WTC11 (cell line): ENCODE measurements at regions not wholly inside any gene's neighbourhood (a gene's known extent, or its start where the extent isn't known, plus 50 kb on each side); places are given as distances from the start of the nearest gene placed in this dataset.

Experiments used
- ATAC-seq: fragments of 200-7000 bp; cut with Tn5 transposase; 2 replicates; pipeline ENCODE4 v1.10.0; 2021; ENCODE audit warnings: mild to moderate bottlenecking, moderate library complexity
- CTCF ChIA-PET: fragments of 300-600 bp; sonication (Branson Sonifier 250); formaldehyde crosslinking; loops from one replicate; lab custom pipeline; 2021; ENCODE audit warnings: antibody characterized with exemption; lab: Charles Lee
- POLR2A ChIA-PET: fragments of 350-600 bp; sonication (Branson Sonifier 250); formaldehyde crosslinking; loops from one replicate; lab custom pipeline; 2021; ENCODE audit warnings: antibody characterized with exemption; lab: Charles Lee
- DNase-seq: peaks from one replicate; pipeline ENCODE4 v3.0.0; 2021; ENCODE audit warnings: low spot score
- H3K27ac Mint-ChIP-seq: 2 replicates; pipeline ENCODE4 v1.8.0; 2021; ENCODE audit warnings: mixed read lengths
- H3K27me3 Mint-ChIP-seq: 2 replicates; pipeline ENCODE4 v1.8.0; 2021; ENCODE audit warnings: low read depth, mild to moderate bottlenecking, moderate library complexity, mixed read lengths
- H3K36me3 Mint-ChIP-seq: 2 replicates; pipeline ENCODE4 v1.8.0; 2021; ENCODE audit warnings: mixed read lengths
- H3K4me1 Mint-ChIP-seq: 2 replicates; pipeline ENCODE4 v1.8.0; 2022; ENCODE audit warnings: mixed read lengths
- H3K4me3 Mint-ChIP-seq: 2 replicates; pipeline ENCODE4 v1.8.0; 2021; ENCODE audit warnings: mild to moderate bottlenecking, moderate library complexity, mixed read lengths
- H3K9me3 Mint-ChIP-seq: 2 replicates; pipeline ENCODE4 v1.8.0; 2021; ENCODE audit warnings: mixed read lengths
- ELF4 ChIP-seq: sonication (generic); formaldehyde crosslinking; IDR thresholded peaks from 2 replicates; pipeline ENCODE4 v1.8.1; 2022; ENCODE audit warnings: low read depth, mild to moderate bottlenecking, moderate library complexity, missing genetic modification reagents
- EMX1 ChIP-seq: fragments of 250-450 bp; sonication (Bioruptor Pico); IDR thresholded peaks from 2 replicates; pipeline ENCODE4 v1.8.0; 2021; ENCODE audit warnings: mild to moderate bottlenecking
- FOXP1 ChIP-seq: sonication (generic); formaldehyde crosslinking; IDR thresholded peaks from 2 replicates; pipeline ENCODE4 v1.8.0; 2022; ENCODE audit warnings: missing genetic modification reagents, mild to moderate bottlenecking, moderate library complexity, borderline replicate concordance
- GTF2I ChIP-seq: fragments of 250-450 bp; sonication (Bioruptor Pico); conservative IDR thresholded peaks from 2 replicates; pipeline ENCODE4 v1.4.0; 2021; ENCODE audit warnings: mild to moderate bottlenecking
- IRF2 ChIP-seq: sonication (generic); formaldehyde crosslinking; IDR thresholded peaks from 2 replicates; pipeline ENCODE4 v1.8.0; 2022; ENCODE audit warnings: low read depth, missing genetic modification reagents, borderline replicate concordance
- JUN ChIP-seq: sonication (generic); formaldehyde crosslinking; IDR thresholded peaks from 2 replicates; pipeline ENCODE4 v1.8.0; 2023; ENCODE audit warnings: mild to moderate bottlenecking, missing genetic modification reagents
- MAX ChIP-seq: sonication (generic); formaldehyde crosslinking; IDR thresholded peaks from 2 replicates; pipeline ENCODE4 v1.8.0; 2022; ENCODE audit warnings: mild to moderate bottlenecking, missing genetic modification reagents
- MLX ChIP-seq: sonication (generic); formaldehyde crosslinking; IDR thresholded peaks from 2 replicates; pipeline ENCODE4 v1.8.1; 2023; ENCODE audit warnings: mild to moderate bottlenecking, missing genetic modification reagents, moderate library complexity
- NFE2L1 ChIP-seq: sonication (generic); formaldehyde crosslinking; IDR thresholded peaks from 2 replicates; pipeline ENCODE4 v1.8.1; 2023; ENCODE audit warnings: missing genetic modification reagents
- RELA ChIP-seq: sonication (generic); formaldehyde crosslinking; IDR thresholded peaks from 2 replicates; pipeline ENCODE4 v1.8.1; 2022; ENCODE audit warnings: missing genetic modification reagents, mild to moderate bottlenecking, borderline replicate concordance
- SMAD3 ChIP-seq: sonication (generic); formaldehyde crosslinking; IDR thresholded peaks from 2 replicates; pipeline ENCODE4 v1.8.0; 2022; ENCODE audit warnings: missing genetic modification reagents, mild to moderate bottlenecking, borderline replicate concordance
- SP1 ChIP-seq: sonication (generic); formaldehyde crosslinking; conservative IDR thresholded peaks from 2 replicates; pipeline ENCODE4 v1.8.1; 2022; ENCODE audit warnings: missing genetic modification reagents
- ZBTB21 ChIP-seq: sonication (generic); formaldehyde crosslinking; IDR thresholded peaks from 2 replicates; pipeline ENCODE4 v1.8.1; 2023; ENCODE audit warnings: mild to moderate bottlenecking, missing genetic modification reagents, borderline replicate concordance
- ZNF263 ChIP-seq: sonication (generic); formaldehyde crosslinking; IDR thresholded peaks from 2 replicates; pipeline ENCODE4 v1.8.1; 2022; ENCODE audit warnings: low read depth, mild to moderate bottlenecking, moderate library complexity, missing genetic modification reagents
- ZNF532 ChIP-seq: fragments of 250-450 bp; sonication (Bioruptor Pico); IDR thresholded peaks from 2 replicates; pipeline ENCODE4 v1.9.0; 2021; ENCODE audit warnings: mild to moderate bottlenecking, borderline replicate concordance
- ZNF671 ChIP-seq: fragments of 250-450 bp; sonication (Bioruptor Pico); IDR thresholded peaks from 2 replicates; pipeline ENCODE4 v1.8.0; 2021; ENCODE audit warnings: mild to moderate bottlenecking
- TF ChIP-seq, protein P1 (sequence below): sonication (generic); formaldehyde crosslinking; IDR thresholded peaks from 2 replicates; pipeline ENCODE4 v1.8.1; 2022; ENCODE audit warnings: missing genetic modification reagents, borderline replicate concordance
- TF ChIP-seq, protein P2 (sequence below): sonication (generic); formaldehyde crosslinking; IDR thresholded peaks from 2 replicates; pipeline ENCODE4 v1.8.0; 2022; ENCODE audit warnings: missing genetic modification reagents

DNA sequence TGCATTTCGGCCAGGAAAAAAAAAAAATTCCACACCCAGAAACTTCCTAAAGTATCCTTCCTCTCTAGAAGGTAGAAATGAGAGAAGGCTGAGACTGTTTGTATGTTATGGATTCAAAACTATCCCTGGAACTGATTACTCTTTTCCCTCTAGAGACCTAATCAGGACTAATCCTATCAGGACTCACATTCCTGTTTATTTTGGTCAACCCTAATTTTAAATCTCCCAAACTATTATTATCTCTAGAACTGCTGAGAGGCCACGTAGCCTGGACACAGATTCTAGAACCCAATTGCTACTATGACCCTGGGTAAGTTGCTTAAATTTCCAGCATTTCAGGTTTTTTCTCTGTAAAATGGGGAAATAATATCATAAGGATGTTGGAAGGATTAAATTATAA is 346.8 kb upstream of the MEOX2 start:
- CTCF ChIA-PET = interaction anchor here (0.8 kb wide), 1 partner anchor 312 kb away, joined by 3 read pairs; no protein-coding TSS in a partner anchor
- peaks cover 5% of the 10 kb centered on the region for H3K9me3 Mint-ChIP-seq
- POLR2A ChIA-PET = no interaction called here

DNA sequence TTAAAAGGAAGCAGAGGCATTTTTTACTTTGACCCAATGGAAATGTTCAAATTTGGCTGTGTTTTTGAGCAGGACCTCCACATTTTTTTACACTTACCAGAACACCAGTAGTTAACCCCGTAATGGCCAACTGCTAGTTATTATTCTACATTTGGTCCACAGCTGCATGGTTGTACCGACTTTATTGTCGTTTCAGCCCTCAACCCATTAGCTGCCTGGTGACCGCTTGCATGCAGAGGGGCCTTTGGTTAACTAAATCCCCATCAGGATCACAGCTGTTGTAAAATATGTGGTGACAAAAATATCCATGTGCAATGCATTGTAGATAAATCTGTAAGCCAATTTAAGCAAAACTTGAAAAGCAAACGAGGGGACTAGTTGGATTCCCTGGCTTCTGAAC is 342.2 kb upstream of the MEOX2 start:
- H3K27me3 Mint-ChIP-seq = no peaks in the 10 kb centered on the region
- no peak overlapping the region for H3K27ac Mint-ChIP-seq
- no peak overlapping the region for H3K4me3 Mint-ChIP-seq
- POLR2A ChIA-PET = no interaction called here
- H3K36me3 Mint-ChIP-seq = no peaks in the 10 kb centered on the region
- TF ChIP-seq, protein P1, sequence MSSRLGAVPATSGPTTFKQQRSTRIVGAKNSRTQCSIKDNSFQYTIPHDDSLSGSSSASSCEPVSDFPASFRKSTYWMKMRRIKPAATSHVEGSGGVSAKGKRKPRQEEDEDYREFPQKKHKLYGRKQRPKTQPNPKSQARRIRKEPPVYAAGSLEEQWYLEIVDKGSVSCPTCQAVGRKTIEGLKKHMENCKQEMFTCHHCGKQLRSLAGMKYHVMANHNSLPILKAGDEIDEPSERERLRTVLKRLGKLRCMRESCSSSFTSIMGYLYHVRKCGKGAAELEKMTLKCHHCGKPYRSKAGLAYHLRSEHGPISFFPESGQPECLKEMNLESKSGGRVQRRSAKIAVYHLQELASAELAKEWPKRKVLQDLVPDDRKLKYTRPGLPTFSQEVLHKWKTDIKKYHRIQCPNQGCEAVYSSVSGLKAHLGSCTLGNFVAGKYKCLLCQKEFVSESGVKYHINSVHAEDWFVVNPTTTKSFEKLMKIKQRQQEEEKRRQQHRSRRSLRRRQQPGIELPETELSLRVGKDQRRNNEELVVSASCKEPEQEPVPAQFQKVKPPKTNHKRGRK (CRISPR knock-in tag) = no peak
- no peak for TF ChIP-seq IRF2 (CRISPR knock-in tag)
- TF ChIP-seq, protein P2, sequence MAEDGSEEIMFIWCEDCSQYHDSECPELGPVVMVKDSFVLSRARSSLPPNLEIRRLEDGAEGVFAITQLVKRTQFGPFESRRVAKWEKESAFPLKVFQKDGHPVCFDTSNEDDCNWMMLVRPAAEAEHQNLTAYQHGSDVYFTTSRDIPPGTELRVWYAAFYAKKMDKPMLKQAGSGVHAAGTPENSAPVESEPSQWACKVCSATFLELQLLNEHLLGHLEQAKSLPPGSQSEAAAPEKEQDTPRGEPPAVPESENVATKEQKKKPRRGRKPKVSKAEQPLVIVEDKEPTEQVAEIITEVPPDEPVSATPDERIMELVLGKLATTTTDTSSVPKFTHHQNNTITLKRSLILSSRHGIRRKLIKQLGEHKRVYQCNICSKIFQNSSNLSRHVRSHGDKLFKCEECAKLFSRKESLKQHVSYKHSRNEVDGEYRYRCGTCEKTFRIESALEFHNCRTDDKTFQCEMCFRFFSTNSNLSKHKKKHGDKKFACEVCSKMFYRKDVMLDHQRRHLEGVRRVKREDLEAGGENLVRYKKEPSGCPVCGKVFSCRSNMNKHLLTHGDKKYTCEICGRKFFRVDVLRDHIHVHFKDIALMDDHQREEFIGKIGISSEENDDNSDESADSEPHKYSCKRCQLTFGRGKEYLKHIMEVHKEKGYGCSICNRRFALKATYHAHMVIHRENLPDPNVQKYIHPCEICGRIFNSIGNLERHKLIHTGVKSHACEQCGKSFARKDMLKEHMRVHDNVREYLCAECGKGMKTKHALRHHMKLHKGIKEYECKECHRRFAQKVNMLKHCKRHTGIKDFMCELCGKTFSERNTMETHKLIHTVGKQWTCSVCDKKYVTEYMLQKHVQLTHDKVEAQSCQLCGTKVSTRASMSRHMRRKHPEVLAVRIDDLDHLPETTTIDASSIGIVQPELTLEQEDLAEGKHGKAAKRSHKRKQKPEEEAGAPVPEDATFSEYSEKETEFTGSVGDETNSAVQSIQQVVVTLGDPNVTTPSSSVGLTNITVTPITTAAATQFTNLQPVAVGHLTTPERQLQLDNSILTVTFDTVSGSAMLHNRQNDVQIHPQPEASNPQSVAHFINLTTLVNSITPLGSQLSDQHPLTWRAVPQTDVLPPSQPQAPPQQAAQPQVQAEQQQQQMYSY (CRISPR knock-in tag) = no peak
- no peak for TF ChIP-seq ZNF263 (CRISPR knock-in tag)
- no peak for TF ChIP-seq MLX (CRISPR knock-in tag)
- no peak for TF ChIP-seq SP1 (CRISPR knock-in tag)
- CTCF ChIA-PET = no interaction called here
- ATAC-seq (no peak), DNase-seq (no peak)
- H3K9me3 Mint-ChIP-seq = no peaks in the 10 kb centered on the region
- H3K4me1 Mint-ChIP-seq = peaks cover 16% of the 10 kb centered on the region

More for the DNA sequence above, 346.8 kb upstream of the MEOX2 start:
- H3K36me3 Mint-ChIP-seq = peaks cover 4% of the 10 kb centered on the region; the same call in 1 of the 2 replicates
- DNase-seq (no peak), ATAC-seq (no peak)
- no peak overlapping the region for H3K27ac Mint-ChIP-seq
- H3K27me3 Mint-ChIP-seq = no peaks in the 10 kb centered on the region
- no peak overlapping the region for H3K4me3 Mint-ChIP-seq
- H3K4me1 Mint-ChIP-seq = peaks cover 12% of the 10 kb centered on the region
- no peak for TF ChIP-seq GTF2I (CRISPR knock-in tag)
- no peak for TF ChIP-seq EMX1
- TF ChIP-seq FOXP1 (CRISPR knock-in tag) = no peak
- TF ChIP-seq SMAD3 = no peak
- TF ChIP-seq ZNF532 (CRISPR knock-in tag) = no peak
- TF ChIP-seq, protein P1 (CRISPR knock-in tag) = no peak
- no peak for TF ChIP-seq NFE2L1 (CRISPR knock-in tag)
- TF ChIP-seq ZNF671 (CRISPR knock-in tag) = no peak
- TF ChIP-seq ZBTB21 (CRISPR knock-in tag) = no peak
- no peak for TF ChIP-seq MLX (CRISPR knock-in tag)
- TF ChIP-seq JUN = no peak
- no peak for TF ChIP-seq RELA (CRISPR knock-in tag)
- TF ChIP-seq MAX (CRISPR knock-in tag) = no peak
- TF ChIP-seq ELF4 (CRISPR knock-in tag) = no peak
